ENCODE measurements at regions not wholly inside any gene's neighbourhood (a gene's known extent, or its start where the extent isn't known, plus 50 kb on each side); places are given as distances from the start of the nearest gene placed in this dataset.

DNA sequence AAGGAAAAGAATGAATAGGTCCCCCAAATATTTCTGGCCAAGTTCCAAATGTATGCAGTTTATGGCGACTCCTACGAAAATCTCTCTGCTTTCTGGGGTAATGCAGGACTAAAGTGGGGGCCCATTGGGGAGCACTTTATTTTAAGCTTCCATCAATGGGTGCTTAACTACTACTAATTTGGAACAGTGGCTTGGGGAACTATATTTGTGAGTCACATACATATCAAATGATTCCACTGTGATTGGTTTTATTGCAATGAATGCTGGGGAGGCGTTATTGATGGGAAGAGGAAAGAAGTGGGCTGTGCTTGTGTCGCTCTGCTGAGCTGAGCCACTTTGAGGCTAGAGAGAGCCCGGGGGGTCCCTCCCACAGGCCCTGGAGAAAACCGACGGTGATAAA is 560.4 kb upstream of the SALL3 start:
- no peak overlapping the region for H3K4me3 ChIP-seq (ENCODE audit: low read depth, poor library complexity, severe bottlenecking)
- 69 to 70% methylated on average over 7 of the region's 7 CpGs for WGBS, 2 donors
- no peak for DNase-seq (ENCODE audit: low spot score in 2 of 2)
- TF ChIP-seq, protein P1, sequence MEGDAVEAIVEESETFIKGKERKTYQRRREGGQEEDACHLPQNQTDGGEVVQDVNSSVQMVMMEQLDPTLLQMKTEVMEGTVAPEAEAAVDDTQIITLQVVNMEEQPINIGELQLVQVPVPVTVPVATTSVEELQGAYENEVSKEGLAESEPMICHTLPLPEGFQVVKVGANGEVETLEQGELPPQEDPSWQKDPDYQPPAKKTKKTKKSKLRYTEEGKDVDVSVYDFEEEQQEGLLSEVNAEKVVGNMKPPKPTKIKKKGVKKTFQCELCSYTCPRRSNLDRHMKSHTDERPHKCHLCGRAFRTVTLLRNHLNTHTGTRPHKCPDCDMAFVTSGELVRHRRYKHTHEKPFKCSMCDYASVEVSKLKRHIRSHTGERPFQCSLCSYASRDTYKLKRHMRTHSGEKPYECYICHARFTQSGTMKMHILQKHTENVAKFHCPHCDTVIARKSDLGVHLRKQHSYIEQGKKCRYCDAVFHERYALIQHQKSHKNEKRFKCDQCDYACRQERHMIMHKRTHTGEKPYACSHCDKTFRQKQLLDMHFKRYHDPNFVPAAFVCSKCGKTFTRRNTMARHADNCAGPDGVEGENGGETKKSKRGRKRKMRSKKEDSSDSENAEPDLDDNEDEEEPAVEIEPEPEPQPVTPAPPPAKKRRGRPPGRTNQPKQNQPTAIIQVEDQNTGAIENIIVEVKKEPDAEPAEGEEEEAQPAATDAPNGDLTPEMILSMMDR (IDR thresholded peaks at IDR 0.05) = no peak
- no peak for TF ChIP-seq POLR2A (IDR thresholded peaks at IDR 0.05)
- intact Hi-C loops (cut with DNase I; ENCODE audit: low total_unique reads) = no loop called here

GRCh38 chr18:78420116-78420515 is 559.5 kb upstream of the SALL3 start:
- WGBS, 2 donors = 83 to 85% methylated on average over 10 of the region's 10 CpGs
- H3K4me3 ChIP-seq (ENCODE audit: low read depth, poor library complexity, severe bottlenecking) = no peak overlapping the region
- DNase-seq (ENCODE audit: low spot score in 2 of 2) = no peak
- intact Hi-C loops (cut with DNase I; ENCODE audit: low total_unique reads) = no loop called here
- TF ChIP-seq POLR2A (IDR thresholded peaks at IDR 0.05) = no peak
- TF ChIP-seq, protein P1 (IDR thresholded peaks at IDR 0.05) = no peak

GRCh38 chr18:78421392-78421791 is 558.2 kb upstream of the SALL3 start:
- 50 to 83% methylated on average over 1 of the region's 1 CpG for WGBS, 2 donors
- TF ChIP-seq POLR2A (IDR thresholded peaks at IDR 0.05) = no peak
- TF ChIP-seq, protein P1 (IDR thresholded peaks at IDR 0.05) = no peak
- no peak for DNase-seq (ENCODE audit: low spot score in 2 of 2)
- no peak overlapping the region for H3K4me3 ChIP-seq (ENCODE audit: low read depth, poor library complexity, severe bottlenecking)
- intact Hi-C loops (cut with DNase I; ENCODE audit: low total_unique reads) = no loop called here

- intact Hi-C loops (cut with DNase I; ENCODE audit: low total_unique reads) = no loop called here
- no peak for DNase-seq (ENCODE audit: low spot score in 2 of 2)
- WGBS, 2 donors = 65 to 75% methylated on average over 7 of the region's 7 CpGs
- no peak overlapping the region for H3K4me3 ChIP-seq (ENCODE audit: low read depth, poor library complexity, severe bottlenecking)
- TF ChIP-seq, protein P1 (IDR thresholded peaks at IDR 0.05) = no peak
- no peak for TF ChIP-seq POLR2A (IDR thresholded peaks at IDR 0.05)
These were observed 557.3 kb upstream of the SALL3 start for GRCh38 chr18:78422336-78422735.

DNA sequence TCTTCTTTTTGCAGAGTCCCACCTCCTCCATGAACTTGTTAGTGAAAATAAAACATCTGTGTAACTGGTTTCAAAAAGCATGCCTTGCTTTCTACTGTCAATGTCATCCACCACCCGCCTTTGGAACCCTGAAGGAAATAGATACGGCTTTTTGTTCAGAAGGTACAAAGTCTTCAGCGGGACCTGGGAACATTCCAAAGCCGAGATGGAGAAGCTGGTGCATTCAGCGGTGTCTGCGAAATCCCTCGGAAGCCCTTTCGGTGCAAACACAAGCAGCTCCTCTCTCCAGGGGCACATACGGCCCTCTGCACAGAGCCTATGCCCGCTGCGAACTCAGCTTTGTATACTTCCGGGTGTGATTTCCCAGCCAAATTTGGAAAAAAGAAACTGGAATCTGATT is 555.8 kb upstream of the SALL3 start:
- DNase-seq (ENCODE audit: low spot score in 2 of 2) = no peak
- H3K4me3 ChIP-seq (ENCODE audit: low read depth, poor library complexity, severe bottlenecking) = no peak overlapping the region
- 81 to 87% methylated on average over 12 of the region's 12 CpGs for WGBS, 2 donors

More for the DNA sequence above, 555.8 kb upstream of the SALL3 start:
- intact Hi-C loops (cut with DNase I; ENCODE audit: low total_unique reads) = no loop called here
- TF ChIP-seq, protein P1 (IDR thresholded peaks at IDR 0.05) = no peak
- TF ChIP-seq POLR2A (IDR thresholded peaks at IDR 0.05) = no peak
